H1 (cell line): ENCODE measurements at regions not wholly inside any gene's neighbourhood (a gene's known extent, or its start where the extent isn't known, plus 50 kb on each side); places are given as distances from the start of the nearest gene placed in this dataset.

Source experiments
- CTCF ChIA-PET: fragments of 300-600 bp; sonication (Branson Sonifier 250); formaldehyde crosslinking; loops from one replicate; lab custom pipeline; 2021; ENCODE audit not compliant: partially characterized antibody; lab: Charles Lee
- POLR2A ChIA-PET: fragments of 300-600 bp; sonication (Branson Sonifier 250); formaldehyde crosslinking; loops from one replicate; lab custom pipeline; 2021; ENCODE audit warnings: inconsistent platforms; ENCODE audit not compliant: partially characterized antibody; lab: Charles Lee
- DNase-seq, 2 experiments: peaks; one replicate each; pipeline versions ENCODE4 v3.0.0 to v3.0.0-alpha.2; 2010 to 2022; ENCODE audit warnings: low spot score in 2 of 2, low read depth in 1 of 2, mixed read lengths in 1 of 2
- FAIRE-seq: peaks from 2 replicates; lab custom pipeline; 2011; peaks lifted over from hg19 to GRCh38; lab: Jason Lieb, UNC
- H2AFZ ChIP-seq: 2 replicates; pipeline ENCODE4 v1.8.1; 2012; ENCODE audit warnings: low read length, inconsistent platforms
- H2AK5ac ChIP-seq: 2 replicates; pipeline ENCODE4 v1.6.1; 2013; ENCODE audit warnings: low read depth, low read length
- H2BK120ac ChIP-seq: replicated peaks from 2 replicates; pipeline ENCODE3; 2013; ENCODE audit warnings: low read depth, low read length, inconsistent platforms
- H2BK12ac ChIP-seq: 2 replicates; pipeline ENCODE4 v1.6.1; 2013; ENCODE audit warnings: low read depth, low read length
- H2BK15ac ChIP-seq: 2 replicates; pipeline ENCODE4 v1.6.1; 2013; ENCODE audit warnings: low read length
- H2BK20ac ChIP-seq: 2 replicates; pipeline ENCODE4 v1.6.1; 2013; ENCODE audit warnings: low read length
- H2BK5ac ChIP-seq: 2 replicates; pipeline ENCODE4 v1.6.1; 2013; ENCODE audit warnings: low read depth, low read length
- H3K14ac ChIP-seq: 2 replicates; pipeline ENCODE4 v1.6.1; 2013; ENCODE audit warnings: inconsistent platforms; ENCODE audit not compliant: insufficient read length
- H3K18ac ChIP-seq: 2 replicates; pipeline ENCODE4 v1.6.1; 2013; ENCODE audit warnings: low read length; ENCODE audit errors: extremely low read depth
- H3K23ac ChIP-seq: 2 replicates; pipeline ENCODE4 v1.6.1; 2013; ENCODE audit warnings: inconsistent platforms; ENCODE audit not compliant: insufficient read length
- H3K23me2 ChIP-seq: 2 replicates; pipeline ENCODE4 v1.6.1; 2013; ENCODE audit warnings: low read depth, low read length
- H3K27ac ChIP-seq: 2 replicates; pipeline ENCODE4 v1.6.1; 2011; ENCODE audit warnings: low read depth, low read length, inconsistent platforms
- H3K27me3 ChIP-seq, 4 experiments: replicated peaks in 1 of 4; 1 replicate in 1 of 4; 2 replicates in 3 of 4; pipeline versions ENCODE4 v1.6.1 to v1.8.1; 2011 to 2013; ENCODE audit warnings: low read length in 3 of 4, mild to moderate bottlenecking in 3 of 4, inconsistent platforms in 2 of 4, mixed read lengths in 2 of 4, moderate library complexity in 1 of 4; ENCODE audit not compliant: control insufficient read depth in 3 of 4, insufficient read depth in 3 of 4; ENCODE audit errors: extremely low read depth in 1 of 4
- H3K36me3 ChIP-seq, 4 experiments: 2 replicates each; pipeline versions ENCODE4 v1.6.1 to v1.8.1; 2011 to 2013; ENCODE audit warnings: mild to moderate bottlenecking in 4 of 4, low read length in 3 of 4, moderate library complexity in 2 of 4, control low read depth in 1 of 4, inconsistent platforms in 1 of 4; ENCODE audit not compliant: insufficient read depth in 4 of 4, control insufficient read depth in 2 of 4
- H3K4ac ChIP-seq: replicated peaks from 2 replicates; pipeline ENCODE3; 2013; ENCODE audit warnings: low read length, low read depth, mixed read lengths, inconsistent platforms; ENCODE audit not compliant: insufficient read length
- H3K4me1 ChIP-seq, 4 experiments: replicated peaks in 1 of 4; 1 replicate in 1 of 4; 2 replicates in 3 of 4; pipeline versions ENCODE4 v1.6.1 to v1.8.1; 2011 to 2013; ENCODE audit warnings: low read length in 3 of 4, inconsistent platforms in 2 of 4, mixed read lengths in 1 of 4; ENCODE audit not compliant: insufficient read depth in 4 of 4, control insufficient read depth in 3 of 4
- H3K4me2 ChIP-seq, 2 experiments: 2 replicates each; pipeline versions ENCODE4 v1.6.1 to v1.8.1; 2011 to 2013; ENCODE audit warnings: low read depth in 2 of 2, low read length in 2 of 2, control low read depth in 1 of 2, inconsistent platforms in 1 of 2, mild to moderate bottlenecking in 1 of 2; ENCODE audit not compliant: insufficient read depth in 1 of 2
- H3K4me3 ChIP-seq, 4 experiments: fragments of 200-600, 300-600 bp in 1 of 4; sonication (generic), shearing (Covaris generic), sonication (Bioruptor Twin) in 1 of 4; 2 replicates each; pipeline versions ENCODE4 v1.5.1 to v1.8.1; 2011 to 2016; ENCODE audit warnings: low read length in 4 of 4, low read depth in 3 of 4, control low read depth in 2 of 4, inconsistent platforms in 2 of 4, mild to moderate bottlenecking in 2 of 4, mixed read lengths in 1 of 4, moderate library complexity in 1 of 4; ENCODE audit not compliant: insufficient read depth in 2 of 4; ENCODE audit errors: extremely low read depth in 1 of 4
- H3K56ac ChIP-seq: replicated peaks from 2 replicates; pipeline ENCODE3; 2013; ENCODE audit warnings: low read depth, mild to moderate bottlenecking, mixed read lengths, low read length, inconsistent platforms; ENCODE audit not compliant: insufficient read length
- H3K79me1 ChIP-seq: 2 replicates; pipeline ENCODE4 v1.6.1; 2013; ENCODE audit warnings: low read depth, low read length, control low read depth
- H3K79me2 ChIP-seq, 2 experiments: 2 replicates each; pipeline versions ENCODE4 v1.6.1 to v1.8.1; 2012 to 2013; ENCODE audit warnings: low read length in 2 of 2, mild to moderate bottlenecking in 2 of 2, inconsistent platforms in 1 of 2; ENCODE audit not compliant: insufficient read depth in 2 of 2, control insufficient read depth in 1 of 2
- H3K9ac ChIP-seq, 4 experiments: replicated peaks in 1 of 4; 1 replicate in 1 of 4; 2 replicates in 3 of 4; pipeline versions ENCODE4 v1.6.1 to v1.8.1; 2011 to 2013; ENCODE audit warnings: low read depth in 3 of 4, low read length in 3 of 4, control low read depth in 2 of 4, mild to moderate bottlenecking in 2 of 4, moderate library complexity in 2 of 4, inconsistent platforms in 1 of 4; ENCODE audit errors: extremely low read depth in 1 of 4
- H3K9me3 ChIP-seq, 2 experiments: 2 replicates each; pipeline versions ENCODE4 v1.6.1 to v1.8.1; 2012 to 2013; ENCODE audit warnings: mild to moderate bottlenecking in 2 of 2, moderate library complexity in 2 of 2, control low read depth in 1 of 2, inconsistent platforms in 1 of 2, low read depth in 1 of 2, low read length in 1 of 2, mixed read lengths in 1 of 2; ENCODE audit not compliant: insufficient read depth in 2 of 2
- H4K20me1 ChIP-seq, 2 experiments: replicated peaks in 1 of 2; 2 replicates each; pipeline versions ENCODE3 to v1.8.1; 2011 to 2013; ENCODE audit warnings: inconsistent platforms in 2 of 2, low read length in 2 of 2, mild to moderate bottlenecking in 1 of 2; ENCODE audit not compliant: insufficient read depth in 2 of 2, control insufficient read depth in 1 of 2
- H4K5ac ChIP-seq: 2 replicates; pipeline ENCODE4 v1.6.1; 2013; ENCODE audit warnings: low read length, low read depth, mixed read lengths, inconsistent platforms; ENCODE audit not compliant: insufficient read length
- H4K8ac ChIP-seq: 2 replicates; pipeline ENCODE4 v1.8.0; 2013; ENCODE audit warnings: mild to moderate bottlenecking, moderate library complexity, low read length, inconsistent platforms; ENCODE audit not compliant: insufficient read depth; ENCODE audit errors: extremely low read depth
- H4K91ac ChIP-seq: replicated peaks from 2 replicates; pipeline ENCODE3; 2013; ENCODE audit warnings: low read length, mixed read lengths, inconsistent platforms; ENCODE audit not compliant: insufficient read length
- ATF2 ChIP-seq: IDR thresholded peaks from 2 replicates; pipeline ENCODE4 v1.6.1; 2012; ENCODE audit warnings: low read length, inconsistent platforms
- EP300 ChIP-seq, 2 experiments: IDR thresholded peaks; 1 replicate in 1 of 2; 2 replicates in 1 of 2; pipeline ENCODE4 v1.6.1; 2011 to 2012; ENCODE audit warnings: low read depth in 2 of 2, low read length in 2 of 2, mild to moderate bottlenecking in 2 of 2, borderline replicate concordance in 1 of 2, inconsistent platforms in 1 of 2, moderate library complexity in 1 of 2
- EZH2 ChIP-seq: fragments of 200-600 bp; sonication (generic); IDR thresholded peaks from 2 replicates; pipeline ENCODE4 v1.7.1; 2012; ENCODE audit warnings: low read depth, mild to moderate bottlenecking, moderate library complexity, low read length, inconsistent platforms; ENCODE audit not compliant: severe bottlenecking
- FOSL1 ChIP-seq: IDR thresholded peaks from 2 replicates; pipeline ENCODE4 v1.6.1; 2011; ENCODE audit warnings: mild to moderate bottlenecking, low read depth, low read length, moderate library complexity; ENCODE audit not compliant: insufficient read depth
- GTF2F1 ChIP-seq: IDR thresholded peaks from 2 replicates; pipeline ENCODE4 v1.6.1; 2012; ENCODE audit warnings: low read depth, low read length, improper control_type of control experiment, borderline replicate concordance
- KDM1A ChIP-seq: fragments of 200-600, 300-600 bp; sonication (generic); IDR thresholded peaks from 2 replicates; pipeline ENCODE4 v1.7.1; 2016; ENCODE audit warnings: mild to moderate bottlenecking, low read length, borderline replicate concordance
- KDM4A ChIP-seq: IDR thresholded peaks from one replicate; pipeline ENCODE4 v1.7.1; 2012; ENCODE audit warnings: low read depth, mild to moderate bottlenecking, moderate library complexity, low read length, inconsistent platforms; ENCODE audit not compliant: severe bottlenecking
- PHF8 ChIP-seq: fragments of 200-600 bp; sonication (generic); conservative IDR thresholded peaks from 2 replicates; pipeline ENCODE4 v1.7.1; 2012; ENCODE audit warnings: low read depth, mild to moderate bottlenecking, inconsistent platforms, low read length, moderate library complexity
- POU5F1 ChIP-seq: IDR thresholded peaks from 2 replicates; pipeline ENCODE4 v1.6.1; 2011; ENCODE audit warnings: low read depth, mild to moderate bottlenecking, low read length, moderate library complexity
- SP1 ChIP-seq: IDR thresholded peaks from 2 replicates; pipeline ENCODE4 v1.6.1; 2011; ENCODE audit warnings: low read depth, low read length
- SP2 ChIP-seq: IDR thresholded peaks from 2 replicates; pipeline ENCODE4 v1.6.1; 2012; ENCODE audit warnings: mild to moderate bottlenecking, low read length, inconsistent platforms
- TEAD4 ChIP-seq: IDR thresholded peaks from 2 replicates; pipeline ENCODE4 v1.6.1; 2012; ENCODE audit warnings: low read depth, low read length, inconsistent platforms, mixed read lengths
- WGBS, 2 experiments: shearing (Covaris generic) in 1 of 2; methylation state at CpG; one replicate each; pipeline versions ENCODE4 v1.1.6 to v1.1.7; 2013 to 2015; ENCODE audit warnings: low lambda C conversion rate in 2 of 2, mixed read lengths in 2 of 2, inconsistent platforms in 1 of 2, low coverage in 1 of 2, missing lambda C conversion rate in 1 of 2; ENCODE audit not compliant: insufficient replicate concordance in 2 of 2, insufficient coverage in 1 of 2, insufficient read length in 1 of 2; ENCODE audit errors: extremely low coverage in 1 of 2, missing lambda C conversion rate in 1 of 2; 5-methylcytosine and 5-hydroxymethylcytosine counted together

- no peak overlapping the region for H4K91ac ChIP-seq
- H3K4me1 ChIP-seq: no peaks in the 10 kb centered on the region; a peak in 1 of 7 replicates
- H2BK120ac ChIP-seq: no peak overlapping the region
- H3K9ac ChIP-seq: no peak overlapping the region
- no peaks in the 10 kb centered on the region for H3K79me1 ChIP-seq
- no peak overlapping the region for H3K14ac ChIP-seq
- DNase-seq (no peak), FAIRE-seq (no peak)
- H4K8ac ChIP-seq: no peak overlapping the region
- no peak overlapping the region for H3K18ac ChIP-seq
- no peak overlapping the region for H4K5ac ChIP-seq
- H3K27me3 ChIP-seq: peaks cover 0 to 1% (median 0%) of the 10 kb centered on the region in 4 experiments; a peak in 1 of 7 replicates
- no peak overlapping the region for H3K27ac ChIP-seq
- no peaks in the 10 kb centered on the region for H3K9me3 ChIP-seq
- no peaks in the 10 kb centered on the region for H3K36me3 ChIP-seq
- no peak overlapping the region for H3K4me2 ChIP-seq
- H2BK12ac ChIP-seq: no peak overlapping the region
- H3K23me2 ChIP-seq: no peaks in the 10 kb centered on the region
- no peak overlapping the region for H3K4ac ChIP-seq
- no peak overlapping the region for H2AK5ac ChIP-seq
- H3K4me3 ChIP-seq: no peak overlapping the region
- WGBS, 2 experiments: 85% methylated on average over 2 of the region's 2 CpGs; no CpG with 5 or more reads in 1 of the 2 experiments
- no peak overlapping the region for H2BK15ac ChIP-seq
- no peak overlapping the region for H3K23ac ChIP-seq
- H2BK20ac ChIP-seq: no peak overlapping the region
- CTCF ChIA-PET: no interaction called here
- H2AFZ ChIP-seq: no peak overlapping the region
- POLR2A ChIA-PET: interaction anchor here (0.7 kb wide), 1 partner anchor 38 kb away, joined by 3 read pairs; no protein-coding TSS in a partner anchor
- no peak overlapping the region for H2BK5ac ChIP-seq
- H4K20me1 ChIP-seq: no peaks in the 10 kb centered on the region
- H3K56ac ChIP-seq: no peak overlapping the region
- no peaks in the 10 kb centered on the region for H3K79me2 ChIP-seq
- TF ChIP-seq POU5F1: no peak
- no peak for TF ChIP-seq KDM4A
- no peak for TF ChIP-seq FOSL1
- no peak for TF ChIP-seq PHF8
- no peak for TF ChIP-seq SP2
- TF ChIP-seq SP1: no peak
- TF ChIP-seq ATF2: no peak
- no peak for TF ChIP-seq EP300 (IDR thresholded peaks at IDR 0.05; ENCODE audit: borderline replicate concordance in 1 of 2, low read depth in 2 of 2, low read length in 2 of 2)
- TF ChIP-seq TEAD4: no peak
- no peak for TF ChIP-seq KDM1A
- no peak for TF ChIP-seq EZH2
- TF ChIP-seq GTF2F1: no peak
These were observed 214.8 kb upstream of the FSHR start for GRCh38 chr2:49369101-49369500.
